H54 (cell line): ENCODE measurements at regions not wholly inside any gene's neighbourhood (a gene's known extent, or its start where the extent isn't known, plus 50 kb on each side); places are given as distances from the start of the nearest gene placed in this dataset.

Experiments used
- DNase-seq: peaks from one replicate; pipeline ENCODE4 v3.0.0; 2011; ENCODE audit warnings: low spot score, mixed read lengths; ENCODE audit not compliant: insufficient read length
- FAIRE-seq: peaks from 3 replicates; lab custom pipeline; 2011; peaks lifted over from hg19 to GRCh38; lab: Jason Lieb, UNC
- POLR2A ChIP-seq: IDR thresholded peaks from 2 replicates; pipeline ENCODE4 v1.6.1; 2011; ENCODE audit warnings: low read depth, mild to moderate bottlenecking, low read length

DNA sequence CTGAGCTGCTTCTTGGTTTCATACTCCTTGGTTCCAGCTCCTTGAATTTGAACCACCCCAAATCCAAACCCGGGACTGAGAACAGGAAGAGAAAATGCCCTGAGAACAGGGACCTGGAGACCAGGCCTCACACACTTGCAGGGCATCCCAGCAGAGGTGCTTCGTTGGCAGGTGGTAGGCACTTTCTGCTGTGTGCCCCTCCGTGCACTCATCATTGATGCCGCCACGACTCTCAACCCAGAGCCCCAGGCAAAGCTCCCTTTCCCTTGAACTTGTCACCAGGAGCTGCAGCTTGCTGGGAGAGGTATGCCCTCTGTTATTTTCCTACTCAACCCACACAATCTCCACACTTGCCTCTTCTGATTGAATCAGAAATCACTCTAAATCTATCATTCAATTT is 217.8 kb upstream of the IRX1 start:
- TF ChIP-seq POLR2A: no peak
- DNase-seq (no peak), FAIRE-seq (no peak)

DNA sequence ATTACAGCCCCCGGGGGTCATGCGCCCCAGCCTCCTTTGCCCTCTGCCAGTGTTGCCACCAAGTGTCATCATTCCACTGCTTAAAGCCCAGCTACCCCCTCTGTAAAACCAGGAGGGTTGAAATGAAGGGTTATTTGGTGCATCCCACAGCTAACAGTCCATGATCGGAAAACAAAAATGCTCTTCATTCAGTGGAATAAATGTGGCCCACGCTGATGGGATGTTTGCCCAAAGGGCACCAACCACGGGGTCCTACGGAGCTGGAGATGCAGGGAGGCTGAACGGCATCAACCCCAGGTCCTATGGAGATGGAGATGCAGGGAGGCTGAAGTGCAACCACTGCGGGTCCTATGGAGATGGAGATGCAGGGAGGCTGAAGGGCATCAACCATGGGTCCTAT is 218.5 kb upstream of the IRX1 start:
- FAIRE-seq (no peak), DNase-seq (no peak)
- no peak for TF ChIP-seq POLR2A

DNA sequence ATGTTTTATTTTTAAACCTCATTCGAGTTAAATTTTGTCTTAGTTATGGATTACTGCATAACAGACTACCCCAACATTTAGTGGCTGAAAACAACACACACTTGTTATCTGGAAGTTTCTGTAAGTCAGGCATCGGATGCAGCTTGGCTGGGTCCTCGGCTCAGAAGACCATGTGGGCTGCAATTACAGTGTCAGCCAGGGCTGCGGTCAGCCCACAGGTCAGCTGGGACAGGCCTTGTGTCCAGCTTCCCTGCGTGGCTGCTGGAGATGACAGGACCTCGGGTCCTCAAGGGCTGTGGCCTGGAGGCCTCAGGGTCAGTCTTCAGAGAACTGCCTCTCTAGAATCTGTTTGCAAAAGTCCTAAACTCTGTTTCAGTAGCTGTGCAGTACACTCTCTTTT is 219.0 kb upstream of the IRX1 start:
- FAIRE-seq (no peak), DNase-seq (no peak)
- TF ChIP-seq POLR2A: no peak

DNA sequence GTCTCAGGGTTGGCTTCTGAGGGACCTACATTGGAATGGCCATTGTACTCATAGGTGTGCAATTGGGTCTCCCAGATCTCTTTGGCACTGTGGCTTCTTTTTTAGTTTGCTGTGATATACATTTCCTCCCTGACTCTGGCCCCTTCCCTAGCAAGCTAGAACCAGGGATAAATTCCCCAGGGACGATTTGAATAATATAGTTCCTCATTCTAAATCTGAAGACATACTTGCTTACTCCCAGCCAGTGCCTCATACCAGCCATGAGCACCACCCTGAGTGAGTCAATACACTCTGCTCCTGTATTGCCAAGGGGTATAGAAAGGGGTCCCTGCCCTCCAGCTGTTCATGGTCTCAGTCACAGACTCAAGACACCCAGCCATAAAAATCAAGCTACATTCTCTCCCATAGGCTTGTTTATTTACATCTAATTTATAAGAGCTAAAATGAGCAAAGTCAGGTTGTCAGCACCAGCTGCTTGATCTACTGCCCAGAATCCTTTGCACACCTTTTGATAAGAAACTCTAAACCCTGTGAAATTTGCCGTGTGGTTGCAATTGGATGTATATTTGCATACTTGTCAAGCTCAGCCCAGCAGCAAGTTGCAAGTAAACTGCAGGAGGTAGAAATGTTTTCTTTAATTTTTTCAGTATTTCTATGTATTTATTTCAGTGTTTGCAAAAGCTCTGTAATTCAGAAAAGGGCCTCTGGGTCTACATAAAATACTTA is 219.9 kb upstream of the IRX1 start:
- no peak for DNase-seq
- no peak for FAIRE-seq
- TF ChIP-seq POLR2A: no peak

DNA sequence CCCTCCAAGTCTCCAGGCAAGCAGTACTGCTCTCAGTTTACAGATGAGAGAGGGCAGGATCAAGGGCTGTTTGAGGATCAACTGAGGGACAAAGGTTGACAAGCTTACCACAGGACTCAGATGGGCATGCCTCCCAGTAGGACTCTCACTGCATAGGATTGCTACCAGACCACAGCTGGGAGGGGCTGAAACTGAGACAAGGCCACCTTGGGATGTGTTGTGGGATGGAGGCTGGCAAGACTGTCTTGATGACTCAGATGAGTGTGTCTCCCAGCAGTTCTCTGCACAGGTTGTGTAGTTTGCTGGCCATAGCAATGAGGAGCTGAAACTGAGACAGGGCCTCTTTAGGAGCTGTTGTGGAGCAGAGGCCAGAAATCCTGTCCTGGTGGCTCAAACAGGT is 222.2 kb upstream of the IRX1 start:
- TF ChIP-seq POLR2A: no peak
- FAIRE-seq (no peak), DNase-seq (no peak)

DNA sequence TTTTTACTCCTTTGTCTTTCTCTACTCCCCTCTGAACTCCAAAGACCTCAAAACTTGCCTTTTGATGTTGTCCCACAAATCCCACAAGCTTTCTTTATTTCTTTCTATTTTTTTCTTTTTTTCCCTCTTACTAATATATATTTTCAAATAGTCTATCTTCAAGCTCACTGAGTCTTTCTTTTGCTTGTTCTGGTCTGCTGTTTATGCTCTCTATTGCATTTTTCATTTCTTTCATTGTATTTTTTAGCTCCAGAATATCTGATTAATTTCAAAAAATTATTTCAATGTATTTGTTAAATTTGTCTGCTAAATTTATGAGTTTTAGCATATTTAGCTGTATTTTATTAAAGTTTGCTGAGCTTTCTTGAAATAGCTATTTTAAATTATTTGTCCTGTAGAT is 223.3 kb upstream of the IRX1 start:
- no peak for TF ChIP-seq POLR2A
- FAIRE-seq: no peak
- no peak for DNase-seq

DNA sequence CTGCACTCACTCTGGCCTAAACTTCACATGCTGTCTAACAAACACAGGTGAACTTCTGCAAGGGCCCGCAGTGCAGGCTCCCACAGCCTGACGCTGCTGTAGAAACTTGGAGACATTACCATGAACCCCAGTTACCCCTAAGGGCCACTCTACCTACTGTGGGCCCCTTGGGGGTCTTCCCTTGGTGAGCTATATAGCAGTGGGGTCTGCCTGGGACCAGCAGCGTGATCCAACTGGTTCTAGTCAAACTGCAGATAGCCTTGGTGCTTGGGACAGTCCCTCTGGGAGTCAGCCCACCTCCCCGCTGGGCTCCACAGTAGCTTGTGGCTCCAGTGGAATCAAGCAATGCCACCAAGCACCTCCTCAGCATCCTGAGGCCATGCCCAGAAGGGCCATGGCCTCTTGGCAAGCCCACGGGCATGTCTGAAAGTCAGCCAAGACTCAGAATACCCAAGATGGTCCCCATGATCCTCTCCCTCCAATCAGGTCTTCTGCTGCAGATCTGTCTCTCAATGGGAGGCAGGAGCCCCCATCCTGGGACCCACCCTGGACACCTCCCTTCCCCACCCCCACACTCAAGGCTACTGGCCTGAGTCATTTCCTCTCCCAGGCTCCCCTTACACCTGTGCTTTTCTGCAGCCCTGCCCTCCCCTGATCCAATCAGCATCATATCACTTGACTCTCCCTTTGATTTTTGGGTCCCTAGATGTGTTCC is 230.0 kb upstream of the IRX1 start:
- FAIRE-seq (no peak), DNase-seq (no peak)
- TF ChIP-seq POLR2A: no peak

DNA sequence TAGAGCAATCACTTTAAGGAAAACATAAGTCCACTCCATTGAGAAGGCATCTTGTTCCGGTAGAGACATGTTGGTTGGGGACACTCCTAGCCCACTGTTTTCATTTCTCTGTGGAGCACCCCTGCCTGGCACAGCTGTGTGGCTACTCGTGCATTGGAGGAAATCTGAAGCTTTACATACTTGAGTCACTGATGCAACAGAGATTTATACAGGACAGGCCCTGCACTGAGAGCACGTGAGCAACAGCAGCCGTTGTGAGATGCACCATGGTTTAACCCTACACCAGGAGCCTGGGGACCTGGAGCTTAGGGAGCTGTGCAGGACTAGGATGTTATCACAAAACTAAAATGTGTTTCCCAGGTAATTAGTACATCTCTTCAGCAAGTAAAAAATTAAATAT is 230.7 kb upstream of the IRX1 start:
- FAIRE-seq (no peak), DNase-seq (no peak)
- no peak for TF ChIP-seq POLR2A

DNA sequence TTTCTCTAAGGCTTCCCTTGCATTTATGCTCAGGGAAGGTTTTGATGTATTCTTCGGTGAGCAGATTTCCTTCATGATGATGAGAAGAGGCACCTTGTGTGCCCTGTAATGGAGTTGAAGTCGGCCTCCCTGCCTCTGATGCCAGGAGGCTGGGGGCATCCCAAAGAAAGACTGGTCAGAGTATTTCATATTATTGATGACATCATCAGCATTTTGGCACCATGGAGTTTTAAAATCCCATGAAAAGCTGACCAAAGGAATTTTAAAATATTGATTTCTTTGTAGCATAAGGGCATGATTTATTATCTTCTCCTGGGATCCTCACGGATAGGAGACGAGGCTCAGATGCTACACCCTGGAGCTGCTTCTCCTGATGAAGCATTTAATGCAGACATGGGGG is 231.2 kb upstream of the IRX1 start:
- DNase-seq (no peak), FAIRE-seq (no peak)
- TF ChIP-seq POLR2A: no peak

DNA sequence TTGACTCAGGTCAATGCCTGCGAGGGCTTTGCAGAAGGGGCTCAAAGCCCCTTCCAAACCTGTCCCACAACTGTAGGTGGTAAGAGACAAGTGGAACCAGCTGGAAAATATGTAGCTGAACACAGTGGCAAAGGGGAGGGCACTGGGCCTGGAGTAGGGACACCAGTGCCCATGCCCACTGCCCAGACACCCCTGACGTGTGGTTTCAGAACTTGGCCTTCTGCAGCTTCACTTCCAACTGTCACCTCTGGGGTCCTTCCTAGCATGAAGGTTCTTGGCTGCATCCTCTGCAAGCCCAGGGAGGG is 233.1 kb upstream of the IRX1 start:
- FAIRE-seq (no peak), DNase-seq (no peak)
- TF ChIP-seq POLR2A: no peak

DNA sequence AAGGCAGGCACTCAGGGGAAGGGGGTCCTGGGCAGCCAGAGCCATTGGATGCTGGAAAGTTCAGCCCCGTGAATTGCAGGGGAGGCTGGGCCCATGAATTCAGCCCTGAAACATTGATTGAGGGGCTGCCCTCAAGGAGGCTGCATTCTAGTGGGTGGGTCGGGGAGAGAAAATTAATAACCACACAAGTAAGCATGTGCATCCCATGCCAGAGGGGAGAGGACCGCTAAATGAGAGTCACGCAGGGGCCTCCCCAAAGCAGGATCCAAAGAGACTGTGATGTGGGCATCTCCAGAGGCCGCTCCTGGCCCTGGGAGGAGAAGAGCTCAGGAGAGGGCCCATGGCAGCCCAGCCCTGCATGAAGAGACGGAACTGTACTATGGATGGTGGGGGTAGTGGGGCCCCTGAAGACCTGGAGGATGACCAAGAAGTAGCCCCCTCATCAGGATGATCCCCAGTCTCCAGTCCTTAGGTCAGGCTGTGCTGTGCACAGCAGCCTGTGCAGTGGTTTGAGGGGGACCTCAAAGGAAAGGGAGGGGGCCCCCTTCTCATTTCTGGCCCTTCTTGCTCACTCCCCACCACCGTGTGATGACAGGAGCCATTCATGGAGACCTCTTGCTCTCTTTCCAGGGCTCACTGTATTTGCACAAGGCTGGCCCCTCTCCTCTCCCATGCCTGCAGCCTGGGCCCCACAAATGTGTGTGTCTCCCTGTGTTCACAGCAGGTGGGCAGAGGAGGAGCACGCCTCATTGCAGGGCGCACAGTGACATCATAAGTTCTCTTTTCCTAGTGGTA is 233.6 kb upstream of the IRX1 start:
- DNase-seq (no peak), FAIRE-seq (no peak)
- no peak for TF ChIP-seq POLR2A

DNA sequence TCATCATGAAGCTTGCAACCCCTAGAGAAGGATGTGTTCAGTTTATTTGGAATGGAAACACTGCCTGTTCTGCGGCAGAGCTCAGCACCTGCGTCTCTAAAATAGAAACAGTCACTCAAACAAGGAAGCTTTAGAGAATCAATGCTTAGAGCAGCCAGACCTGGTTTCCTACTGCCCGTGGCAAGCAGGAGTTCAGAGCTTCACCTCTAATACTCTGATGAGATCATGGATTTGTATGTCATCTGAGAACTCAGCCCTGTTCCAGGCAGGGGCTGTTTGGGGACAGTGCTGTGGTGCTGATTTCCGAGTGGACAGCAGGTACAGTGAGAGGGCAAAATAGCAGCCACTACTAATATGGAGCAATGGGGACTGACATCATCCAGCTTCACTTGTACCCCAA is 236.0 kb upstream of the IRX1 start:
- DNase-seq (no peak), FAIRE-seq (no peak)
- TF ChIP-seq POLR2A: no peak

DNA sequence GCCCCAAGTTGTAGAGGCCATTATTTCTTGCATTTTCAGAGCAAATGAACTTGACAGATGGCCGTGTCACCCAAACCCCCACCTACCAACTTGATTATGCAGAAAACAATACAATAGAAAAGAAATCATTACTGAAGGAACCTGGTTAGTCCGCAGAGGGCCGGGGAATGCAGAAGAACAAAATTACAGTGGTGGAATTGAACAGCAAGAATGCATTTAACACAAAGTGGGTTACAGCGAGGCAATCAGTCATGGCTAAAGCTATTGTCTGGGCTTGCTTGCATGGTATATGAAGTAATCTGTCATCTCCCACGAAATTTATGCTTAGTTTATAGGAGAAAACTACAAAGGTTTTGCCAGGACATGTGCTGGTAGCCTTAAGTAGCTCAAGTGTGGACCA is 238.3 kb upstream of the IRX1 start:
- DNase-seq: no peak
- FAIRE-seq: no peak
- no peak for TF ChIP-seq POLR2A

DNA sequence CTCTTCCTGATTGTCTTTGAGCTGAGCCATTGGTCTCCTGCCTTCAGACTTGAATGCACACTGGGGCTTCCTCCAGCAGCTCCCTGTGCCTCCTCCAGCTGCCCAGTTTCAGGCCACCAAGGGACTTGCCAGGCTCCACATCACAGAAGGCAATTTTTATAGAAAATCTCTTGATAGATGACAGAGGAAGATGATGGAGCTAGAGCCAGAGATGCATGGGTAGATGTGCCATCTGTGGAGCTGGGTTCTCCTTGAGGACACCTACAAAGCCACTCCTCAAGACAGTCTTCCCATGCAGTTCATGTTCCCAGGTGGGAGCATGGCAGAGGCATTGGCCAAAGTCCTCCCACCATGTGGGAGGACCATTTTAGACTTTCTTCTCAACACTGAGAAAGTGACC is 239.6 kb upstream of the IRX1 start:
- FAIRE-seq (no peak), DNase-seq (no peak)
- TF ChIP-seq POLR2A: no peak
